ENCODE measurements at regions not wholly inside any gene's neighbourhood (a gene's known extent, or its start where the extent isn't known, plus 50 kb on each side); places are given as distances from the start of the nearest gene placed in this dataset.

DNA sequence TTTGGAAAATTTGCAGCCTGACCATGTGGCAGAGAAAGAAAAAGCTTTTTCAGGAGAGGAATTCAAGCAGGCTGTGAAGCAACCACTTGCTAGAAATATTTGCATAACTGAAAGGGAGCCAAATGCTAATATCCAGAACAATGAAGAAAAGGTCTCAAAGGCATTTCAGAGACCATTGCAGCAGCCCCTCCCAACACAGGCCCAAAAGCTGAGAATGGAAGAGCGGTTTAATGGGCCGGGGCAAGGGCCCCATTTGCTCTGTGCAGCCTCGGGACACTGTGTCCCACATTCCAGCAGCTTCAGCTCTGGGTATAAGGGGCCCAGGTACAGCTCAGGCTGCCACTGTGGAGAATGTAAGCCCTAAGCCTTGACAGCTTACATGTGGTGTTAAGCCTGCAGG lies 918.1 kb upstream of the POT1 start:
- DNase-seq (ENCODE audit: low spot score, unreplicated experiment): no peak
- no peak overlapping the region for H3K27ac Mint-ChIP-seq

GRCh38 chr7:125847055-125847454 lies 917.4 kb upstream of the POT1 start:
- H3K4me1 Mint-ChIP-seq (ENCODE audit: low read depth): no peaks in the 10 kb centered on the region
- no peaks in the 10 kb centered on the region for H3K36me3 Mint-ChIP-seq (ENCODE audit: insufficient read depth)
- no peak overlapping the region for H3K4me3 Mint-ChIP-seq (ENCODE audit: low read depth)
- DNase-seq (ENCODE audit: low spot score, unreplicated experiment): no peak
- no peaks in the 10 kb centered on the region for H3K27me3 Mint-ChIP-seq
- H3K9me3 Mint-ChIP-seq (ENCODE audit: low read depth): peaks cover 10% of the 10 kb centered on the region
- no peak overlapping the region for H3K27ac Mint-ChIP-seq
- TF ChIP-seq, protein P1, sequence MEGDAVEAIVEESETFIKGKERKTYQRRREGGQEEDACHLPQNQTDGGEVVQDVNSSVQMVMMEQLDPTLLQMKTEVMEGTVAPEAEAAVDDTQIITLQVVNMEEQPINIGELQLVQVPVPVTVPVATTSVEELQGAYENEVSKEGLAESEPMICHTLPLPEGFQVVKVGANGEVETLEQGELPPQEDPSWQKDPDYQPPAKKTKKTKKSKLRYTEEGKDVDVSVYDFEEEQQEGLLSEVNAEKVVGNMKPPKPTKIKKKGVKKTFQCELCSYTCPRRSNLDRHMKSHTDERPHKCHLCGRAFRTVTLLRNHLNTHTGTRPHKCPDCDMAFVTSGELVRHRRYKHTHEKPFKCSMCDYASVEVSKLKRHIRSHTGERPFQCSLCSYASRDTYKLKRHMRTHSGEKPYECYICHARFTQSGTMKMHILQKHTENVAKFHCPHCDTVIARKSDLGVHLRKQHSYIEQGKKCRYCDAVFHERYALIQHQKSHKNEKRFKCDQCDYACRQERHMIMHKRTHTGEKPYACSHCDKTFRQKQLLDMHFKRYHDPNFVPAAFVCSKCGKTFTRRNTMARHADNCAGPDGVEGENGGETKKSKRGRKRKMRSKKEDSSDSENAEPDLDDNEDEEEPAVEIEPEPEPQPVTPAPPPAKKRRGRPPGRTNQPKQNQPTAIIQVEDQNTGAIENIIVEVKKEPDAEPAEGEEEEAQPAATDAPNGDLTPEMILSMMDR (IDR thresholded peaks at IDR 0.05; ENCODE audit: unreplicated experiment): no peak

More for the DNA sequence above, 918.1 kb upstream of the POT1 start:
- Mint-ChIP-seq H3K4me1 (ENCODE audit: low read depth) (no peaks in the 10 kb centered on the region), H3K9me3 (ENCODE audit: low read depth) (peaks cover 10% of the 10 kb centered on the region), H3K4me3 (ENCODE audit: low read depth) (no peak overlapping the region), H3K27me3 (no peaks in the 10 kb centered on the region), H3K36me3 (ENCODE audit: insufficient read depth) (no peaks in the 10 kb centered on the region)
- TF ChIP-seq, protein P1 (IDR thresholded peaks at IDR 0.05; ENCODE audit: unreplicated experiment): no peak

- Mint-ChIP-seq H3K4me3 (ENCODE audit: low read depth) (no peak overlapping the region), H3K36me3 (ENCODE audit: insufficient read depth) (no peaks in the 10 kb centered on the region), H3K27me3 (no peaks in the 10 kb centered on the region), H3K9me3 (ENCODE audit: low read depth) (peaks cover 10% of the 10 kb centered on the region), H3K4me1 (ENCODE audit: low read depth) (no peaks in the 10 kb centered on the region), H3K27ac (no peak overlapping the region)
- TF ChIP-seq, protein P1 (IDR thresholded peaks at IDR 0.05; ENCODE audit: unreplicated experiment): no peak
- DNase-seq (ENCODE audit: low spot score, unreplicated experiment): no peak
These were observed 916.1 kb upstream of the POT1 start for GRCh38 chr7:125845686-125846085.

GRCh38 chr7:125834421-125834820 lies 904.8 kb upstream of the POT1 start:
- Mint-ChIP-seq H3K9me3 (ENCODE audit: low read depth) (peaks cover 16% of the 10 kb centered on the region), H3K4me3 (ENCODE audit: low read depth) (no peak overlapping the region), H3K36me3 (ENCODE audit: insufficient read depth) (no peaks in the 10 kb centered on the region), H3K4me1 (ENCODE audit: low read depth) (no peaks in the 10 kb centered on the region), H3K27ac (peak overlapping the region; percentile 31), H3K27me3 (no peaks in the 10 kb centered on the region)
- DNase-seq (ENCODE audit: low spot score, unreplicated experiment): no peak
- TF ChIP-seq, protein P1 (IDR thresholded peaks at IDR 0.05; ENCODE audit: unreplicated experiment): no peak

DNA sequence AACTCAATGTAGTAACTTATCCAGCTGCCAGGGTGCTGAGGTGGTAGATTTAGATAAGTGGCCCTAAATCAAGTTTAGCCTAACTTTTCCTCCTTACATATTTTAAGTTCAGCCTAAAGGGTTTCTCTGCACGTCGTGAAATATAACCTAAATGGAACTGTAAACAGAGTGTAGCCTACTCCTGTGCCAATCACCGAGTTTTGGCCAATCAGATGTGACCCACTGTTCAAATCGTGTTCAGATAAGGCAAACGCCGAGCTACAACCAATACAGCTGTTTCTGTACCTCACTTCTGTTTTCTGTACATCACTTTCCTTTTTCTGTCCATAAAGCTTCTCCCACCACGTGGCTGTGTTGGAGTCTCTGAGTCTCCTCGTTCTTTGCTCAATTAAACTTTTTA lies 904.2 kb upstream of the POT1 start:
- H3K4me3 Mint-ChIP-seq (ENCODE audit: low read depth): no peak overlapping the region
- no peaks in the 10 kb centered on the region for H3K4me1 Mint-ChIP-seq (ENCODE audit: low read depth)
- peaks cover 17% of the 10 kb centered on the region for H3K9me3 Mint-ChIP-seq (ENCODE audit: low read depth)
- no peak for DNase-seq (ENCODE audit: low spot score, unreplicated experiment)
- no peaks in the 10 kb centered on the region for H3K36me3 Mint-ChIP-seq (ENCODE audit: insufficient read depth)
- H3K27me3 Mint-ChIP-seq: no peaks in the 10 kb centered on the region
- TF ChIP-seq, protein P1 (IDR thresholded peaks at IDR 0.05; ENCODE audit: unreplicated experiment): no peak
- H3K27ac Mint-ChIP-seq: no peak overlapping the region

Measured in progenitor cell of endocrine pancreas (in vitro differentiated cells).